ENCODE measurements at regions not wholly inside any gene's neighbourhood (a gene's known extent, or its start where the extent isn't known, plus 50 kb on each side); places are given as distances from the start of the nearest gene placed in this dataset.

DNA sequence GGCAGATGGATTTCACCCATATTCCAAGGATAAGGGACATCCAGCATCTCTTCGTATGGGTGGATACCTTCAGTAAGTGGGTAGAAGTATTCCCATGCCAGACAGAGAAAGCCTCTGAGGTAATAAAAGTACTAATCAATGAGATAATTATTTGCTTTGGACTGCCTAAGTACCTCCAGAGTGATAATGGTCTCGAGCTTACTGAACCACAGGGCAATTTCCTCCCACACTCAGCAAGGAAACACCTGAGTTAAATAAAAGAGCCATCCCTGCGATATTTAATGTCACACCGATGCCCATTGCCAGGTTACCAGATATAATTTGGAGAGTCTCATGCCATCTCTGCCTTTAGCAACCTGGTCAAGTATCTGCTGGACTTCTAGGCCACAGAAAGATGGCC is 70.6 kb upstream of the MPEG1 start:
- DNase-seq: no peak
- intact Hi-C loops (cut with DNase I): loop anchor here (5.0 to 10.0 kb wide), 2 partner anchors 99 to 111 kb away; partner anchors contain the start of gene DTX4 (in 1 of the 2)
- H3K4me1 ChIP-seq (replicated peaks in 1 of 2): no peaks in the 10 kb centered on the region

DNA sequence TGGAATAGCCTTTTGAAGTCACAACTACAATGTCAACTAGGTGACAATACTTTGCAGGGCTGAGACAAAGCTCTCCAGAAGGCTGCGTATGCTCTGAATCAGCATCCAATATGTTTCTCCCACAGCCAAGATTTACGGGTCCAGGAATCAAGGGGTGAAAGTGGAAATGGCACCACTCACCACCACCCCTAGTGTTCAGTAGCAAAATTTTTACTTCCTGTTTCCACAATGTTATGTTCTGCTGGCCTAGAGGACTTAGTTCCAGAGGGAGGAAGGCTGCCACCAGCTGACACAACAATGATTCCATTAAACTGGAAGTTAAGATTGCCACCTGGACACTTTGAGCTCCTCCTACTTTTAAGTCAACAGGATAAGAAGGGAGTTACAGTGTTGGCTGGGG is 68.5 kb upstream of the MPEG1 start:
- no peak for DNase-seq
- no peak overlapping the region for H3K4me3 ChIP-seq
- intact Hi-C loops (cut with DNase I): loop anchor here (5.0 to 10.0 kb wide), 2 partner anchors 96 to 109 kb away; partner anchors contain the start of gene DTX4 (in 1 of the 2)
- WGBS, 4 donors: 73 to 91% (median 78%) methylated on average over 2 of the region's 2 CpGs
- no peaks in the 10 kb centered on the region for H3K9me3 ChIP-seq (replicated peaks in 1 of 3)
- no peaks in the 10 kb centered on the region for H3K36me3 ChIP-seq (replicated peaks in 1 of 2)
- H3K4me1 ChIP-seq (replicated peaks in 1 of 2): no peaks in the 10 kb centered on the region
- TF ChIP-seq, protein P1, sequence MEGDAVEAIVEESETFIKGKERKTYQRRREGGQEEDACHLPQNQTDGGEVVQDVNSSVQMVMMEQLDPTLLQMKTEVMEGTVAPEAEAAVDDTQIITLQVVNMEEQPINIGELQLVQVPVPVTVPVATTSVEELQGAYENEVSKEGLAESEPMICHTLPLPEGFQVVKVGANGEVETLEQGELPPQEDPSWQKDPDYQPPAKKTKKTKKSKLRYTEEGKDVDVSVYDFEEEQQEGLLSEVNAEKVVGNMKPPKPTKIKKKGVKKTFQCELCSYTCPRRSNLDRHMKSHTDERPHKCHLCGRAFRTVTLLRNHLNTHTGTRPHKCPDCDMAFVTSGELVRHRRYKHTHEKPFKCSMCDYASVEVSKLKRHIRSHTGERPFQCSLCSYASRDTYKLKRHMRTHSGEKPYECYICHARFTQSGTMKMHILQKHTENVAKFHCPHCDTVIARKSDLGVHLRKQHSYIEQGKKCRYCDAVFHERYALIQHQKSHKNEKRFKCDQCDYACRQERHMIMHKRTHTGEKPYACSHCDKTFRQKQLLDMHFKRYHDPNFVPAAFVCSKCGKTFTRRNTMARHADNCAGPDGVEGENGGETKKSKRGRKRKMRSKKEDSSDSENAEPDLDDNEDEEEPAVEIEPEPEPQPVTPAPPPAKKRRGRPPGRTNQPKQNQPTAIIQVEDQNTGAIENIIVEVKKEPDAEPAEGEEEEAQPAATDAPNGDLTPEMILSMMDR (IDR thresholded peaks at IDR 0.05): no peak
- no peak for TF ChIP-seq POLR2A (IDR thresholded peaks at IDR 0.05)
- H3K27me3 ChIP-seq: no peaks in the 10 kb centered on the region
- H3K27ac ChIP-seq: no peak overlapping the region

More for the DNA sequence above, 70.6 kb upstream of the MPEG1 start:
- Histone ChIP-seq H3K27me3 (no peaks in the 10 kb centered on the region), H3K4me3 (no peak overlapping the region), H3K27ac (no peak overlapping the region), H3K36me3 (replicated peaks in 1 of 2) (no peaks in the 10 kb centered on the region), H3K9me3 (replicated peaks in 1 of 3) (no peaks in the 10 kb centered on the region)
- WGBS, 4 donors: 79 to 88% (median 85%) methylated on average over 4 of the region's 4 CpGs
- no peak for TF ChIP-seq POLR2A (IDR thresholded peaks at IDR 0.05)
- TF ChIP-seq, protein P1 (IDR thresholded peaks at IDR 0.05): no peak

DNA sequence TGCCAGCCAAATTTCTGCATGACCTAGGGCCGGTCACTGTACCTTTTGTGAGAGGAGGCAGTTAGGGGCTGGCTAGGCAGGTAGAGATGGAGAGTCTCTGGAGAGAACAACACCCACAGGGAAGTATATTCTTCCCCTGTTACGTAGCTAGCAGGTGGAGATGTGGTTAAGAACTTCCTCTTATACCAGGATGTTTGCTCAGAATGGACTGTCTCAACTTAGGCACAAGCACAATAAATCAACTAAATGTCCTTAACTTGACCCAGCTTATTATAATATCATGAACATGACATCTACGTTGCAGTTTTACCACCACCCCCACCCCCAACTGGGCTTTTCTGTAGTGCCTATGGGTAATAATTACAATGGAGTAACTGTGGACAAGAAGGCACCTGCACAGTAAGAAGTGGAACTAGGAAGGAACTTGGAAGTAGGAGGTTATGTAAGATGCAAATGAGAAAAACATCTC is 60.7 kb upstream of the MPEG1 start:
- 27 to 55% (median 49%) methylated on average over 3 of the region's 3 CpGs for WGBS, 4 donors
- Histone ChIP-seq H3K27me3 (no peaks in the 10 kb centered on the region), H3K4me1 (replicated peaks in 1 of 2) (no peaks in the 10 kb centered on the region), H3K36me3 (replicated peaks in 1 of 2) (no peaks in the 10 kb centered on the region), H3K27ac (no peak overlapping the region), H3K9me3 (replicated peaks in 1 of 3) (no peaks in the 10 kb centered on the region), H3K4me3 (no peak overlapping the region)
- no peak for TF ChIP-seq POLR2A (IDR thresholded peaks at IDR 0.05)
- TF ChIP-seq, protein P1 (IDR thresholded peaks at IDR 0.05): no peak
- intact Hi-C loops (cut with DNase I): no loop called here
- DNase-seq: no peak

DNA sequence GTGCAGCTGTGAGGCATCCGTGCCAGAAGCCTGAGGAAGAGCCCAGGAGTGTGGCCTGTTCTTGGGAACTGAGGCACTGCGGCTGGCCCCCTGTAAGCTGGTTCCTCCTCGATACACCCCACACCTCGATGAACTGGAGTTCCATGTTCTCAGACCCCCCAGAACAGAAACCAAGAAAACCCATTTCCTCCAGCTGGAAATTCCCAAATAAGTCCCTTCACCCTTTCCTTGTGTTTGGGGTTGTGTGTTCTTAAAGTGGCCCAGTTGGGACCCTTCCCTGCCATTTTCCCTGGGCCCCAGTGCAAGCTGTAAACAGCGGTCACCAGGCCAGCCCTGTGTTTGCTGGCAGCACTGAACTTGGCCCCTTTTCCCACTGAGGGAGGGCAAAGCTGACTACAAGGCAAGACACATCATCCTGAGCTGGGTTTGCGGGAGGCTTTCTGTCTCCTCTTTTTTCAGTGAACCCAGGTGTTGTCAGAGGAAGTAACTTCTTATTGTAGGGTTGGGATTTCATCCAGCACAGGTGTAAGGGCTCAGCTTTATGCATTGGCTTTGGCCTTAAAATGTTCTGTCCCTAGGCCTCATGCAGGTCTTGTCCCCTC is 60.1 kb upstream of the MPEG1 start:
- H3K27ac ChIP-seq: no peak overlapping the region

More for the DNA sequence above, 60.1 kb upstream of the MPEG1 start:
- no peaks in the 10 kb centered on the region for H3K9me3 ChIP-seq (replicated peaks in 1 of 3)
- intact Hi-C loops (cut with DNase I): no loop called here
- no peaks in the 10 kb centered on the region for H3K36me3 ChIP-seq (replicated peaks in 1 of 2)
- H3K4me1 ChIP-seq (replicated peaks in 1 of 2): no peaks in the 10 kb centered on the region
- H3K4me3 ChIP-seq: no peak overlapping the region
- 76 to 86% (median 80%) methylated on average over 4 to 6 of the region's 6 CpGs for WGBS, 4 donors
- DNase-seq: no peak
- no peaks in the 10 kb centered on the region for H3K27me3 ChIP-seq
- TF ChIP-seq, protein P1 (IDR thresholded peaks at IDR 0.05): no peak
- no peak for TF ChIP-seq POLR2A (IDR thresholded peaks at IDR 0.05)
